NCI-H2196 (cell line): ENCODE measurements at regions not wholly inside any gene's neighbourhood (a gene's known extent, or its start where the extent isn't known, plus 50 kb on each side); places are given as distances from the start of the nearest gene placed in this dataset.

Experiments used
- DNase-seq: peaks from one replicate; lab custom pipeline; 2025; ENCODE audit not compliant: unreplicated experiment; lab: John Stamatoyannopoulos, UW

GRCh38 chr5:15447209-15447608 is 52.8 kb upstream of the FBXL7 start:
- DNase-seq: no peak

GRCh38 chr5:15446552-15446951 is 53.4 kb upstream of the FBXL7 start:
- no peak for DNase-seq

GRCh38 chr5:15442193-15442570 is 57.8 kb upstream of the FBXL7 start:
- DNase-seq: no peak

GRCh38 chr5:15441433-15442192 is 58.4 kb upstream of the FBXL7 start:
- DNase-seq: no peak

GRCh38 chr5:15440434-15440833 is 59.5 kb upstream of the FBXL7 start:
- no peak for DNase-seq

- DNase-seq: no peak
These were observed 60.2 kb upstream of the FBXL7 start for GRCh38 chr5:15439801-15440200.

GRCh38 chr5:15433709-15434108 is 66.3 kb upstream of the FBXL7 start:
- no peak for DNase-seq

- DNase-seq: no peak
These were observed 68.1 kb upstream of the FBXL7 start for GRCh38 chr5:15431923-15432322.

- DNase-seq: no peak
These were observed 74.2 kb upstream of the FBXL7 start for GRCh38 chr5:15425766-15426165.

- DNase-seq: no peak
These were observed 75.2 kb upstream of the FBXL7 start for GRCh38 chr5:15424769-15425168.

- no peak for DNase-seq
These were observed 78.0 kb upstream of the FBXL7 start for GRCh38 chr5:15421921-15422412.

GRCh38 chr5:15421381-15421780 is 78.6 kb upstream of the FBXL7 start:
- no peak for DNase-seq

GRCh38 chr5:15420201-15420600 is 79.8 kb upstream of the FBXL7 start:
- no peak for DNase-seq

- DNase-seq: no peak
These were observed 82.8 kb upstream of the FBXL7 start for GRCh38 chr5:15417156-15417555.

GRCh38 chr5:15406478-15406877 is 93.5 kb upstream of the FBXL7 start:
- no peak for DNase-seq

- no peak for DNase-seq
These were observed 106.8 kb upstream of the FBXL7 start for GRCh38 chr5:15393146-15393545.

GRCh38 chr5:15391704-15392397 is 108.1 kb upstream of the FBXL7 start:
- DNase-seq: no peak

- DNase-seq: no peak
These were observed 111.1 kb upstream of the FBXL7 start for GRCh38 chr5:15388866-15389265.

GRCh38 chr5:15387931-15388524 is 112.0 kb upstream of the FBXL7 start:
- no peak for DNase-seq

- no peak for DNase-seq
These were observed 113.9 kb upstream of the FBXL7 start for GRCh38 chr5:15386122-15386521.

- no peak for DNase-seq
These were observed 114.4 kb upstream of the FBXL7 start for GRCh38 chr5:15385553-15385952.

GRCh38 chr5:15385037-15385436 is 114.9 kb upstream of the FBXL7 start:
- DNase-seq: no peak
